C4-2B (cell line): ENCODE measurements at regions not wholly inside any gene's neighbourhood (a gene's known extent, or its start where the extent isn't known, plus 50 kb on each side); places are given as distances from the start of the nearest gene placed in this dataset.

Source experiments
- ZFX ChIP-seq: fragments of 450-650 bp; IDR thresholded peaks from 2 replicates; pipeline ENCODE4 v1.6.1; 2017
- TF ChIP-seq, protein P1 (sequence below): fragments of 450-650 bp; conservative IDR thresholded peaks from 2 replicates; pipeline ENCODE4 v1.5.1; 2017; ENCODE audit warnings: mild to moderate bottlenecking

DNA sequence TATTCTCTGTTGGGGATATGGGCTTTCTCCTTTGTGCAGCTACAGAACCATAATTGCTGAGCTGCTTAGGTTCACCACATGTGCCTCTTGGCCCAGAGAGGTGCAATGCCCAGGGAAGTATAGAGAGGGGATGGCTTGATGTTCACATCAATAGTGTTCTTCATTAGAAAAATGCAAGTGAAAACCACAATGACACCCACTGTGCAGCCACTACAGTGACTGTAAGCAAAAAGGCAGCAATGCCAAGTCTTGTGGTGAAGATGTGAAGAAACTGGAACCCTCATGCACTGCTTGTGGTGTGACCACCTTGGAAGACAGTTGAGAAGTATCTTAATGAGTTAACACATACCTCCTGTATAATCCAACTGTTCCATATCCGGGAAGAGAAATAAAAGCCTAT lies 318.9 kb upstream of the ZMIZ1 start:
- TF ChIP-seq, protein P1, sequence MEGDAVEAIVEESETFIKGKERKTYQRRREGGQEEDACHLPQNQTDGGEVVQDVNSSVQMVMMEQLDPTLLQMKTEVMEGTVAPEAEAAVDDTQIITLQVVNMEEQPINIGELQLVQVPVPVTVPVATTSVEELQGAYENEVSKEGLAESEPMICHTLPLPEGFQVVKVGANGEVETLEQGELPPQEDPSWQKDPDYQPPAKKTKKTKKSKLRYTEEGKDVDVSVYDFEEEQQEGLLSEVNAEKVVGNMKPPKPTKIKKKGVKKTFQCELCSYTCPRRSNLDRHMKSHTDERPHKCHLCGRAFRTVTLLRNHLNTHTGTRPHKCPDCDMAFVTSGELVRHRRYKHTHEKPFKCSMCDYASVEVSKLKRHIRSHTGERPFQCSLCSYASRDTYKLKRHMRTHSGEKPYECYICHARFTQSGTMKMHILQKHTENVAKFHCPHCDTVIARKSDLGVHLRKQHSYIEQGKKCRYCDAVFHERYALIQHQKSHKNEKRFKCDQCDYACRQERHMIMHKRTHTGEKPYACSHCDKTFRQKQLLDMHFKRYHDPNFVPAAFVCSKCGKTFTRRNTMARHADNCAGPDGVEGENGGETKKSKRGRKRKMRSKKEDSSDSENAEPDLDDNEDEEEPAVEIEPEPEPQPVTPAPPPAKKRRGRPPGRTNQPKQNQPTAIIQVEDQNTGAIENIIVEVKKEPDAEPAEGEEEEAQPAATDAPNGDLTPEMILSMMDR: no peak
- no peak for TF ChIP-seq ZFX
